PC-3 (cell line): ENCODE measurements at regions not wholly inside any gene's neighbourhood (a gene's known extent, or its start where the extent isn't known, plus 50 kb on each side); places are given as distances from the start of the nearest gene placed in this dataset.

ENCODE experiments used
- ATAC-seq: fragments of 200-7000 bp; cut with Tn5 transposase; 2 replicates; pipeline ENCODE4 v1.9.1; 2020; ENCODE audit warnings: mild to moderate bottlenecking, moderate library complexity
- BruUV-seq: library from RNA; stranded (reverse); fragments of 400-500 nt; replicated peaks from 2 replicates; lab custom pipeline; 2021; lab: Mats Ljungman, UMichigan
- CTCF ChIA-PET: fragments of 300-600 bp; sonication (Branson Sonifier 250); formaldehyde crosslinking; loops from one replicate; lab custom pipeline; 2022; ENCODE audit warnings: antibody characterized with exemption; lab: Charles Lee
- POLR2A ChIA-PET: fragments of 300-600 bp; sonication (Branson Sonifier 250); formaldehyde crosslinking; loops from one replicate; lab custom pipeline; 2022; ENCODE audit warnings: antibody characterized with exemption; ENCODE audit not compliant: unreplicated experiment; lab: Charles Lee
- DNase-seq: peaks from one replicate; pipeline ENCODE4 v3.0.0-alpha.2; 2015
- H2AFZ ChIP-seq: fragments of 300-600 bp; sonication (generic); 2 replicates; pipeline ENCODE4 v1.6.0; 2016; ENCODE audit warnings: antibody characterized with exemption, low read length
- H3F3A ChIP-seq: fragments of 300-600 bp; sonication (generic); one replicate; pipeline ENCODE4 v1.6.0; 2017; ENCODE audit warnings: antibody characterized with exemption, low read length, control low read depth, mild to moderate bottlenecking; ENCODE audit not compliant: unreplicated experiment
- H3K27ac ChIP-seq: fragments of 300-600 bp; sonication (generic); 2 replicates; pipeline ENCODE4 v1.5.1; 2016; ENCODE audit warnings: mild to moderate bottlenecking, low read length
- H3K27me3 ChIP-seq: fragments of 300-600 bp; sonication (generic); 2 replicates; pipeline ENCODE4 v1.6.1; 2016; ENCODE audit warnings: low read length, mixed read lengths
- H3K36me3 ChIP-seq: fragments of 300-600 bp; sonication (generic); 2 replicates; pipeline ENCODE4 v1.6.1; 2016; ENCODE audit warnings: low read depth, mixed run types, low read length, mixed read lengths
- H3K4me1 ChIP-seq: fragments of 300-600 bp; sonication (generic); 2 replicates; pipeline ENCODE4 v1.5.1; 2016; ENCODE audit warnings: low read length; ENCODE audit not compliant: insufficient read depth
- H3K4me2 ChIP-seq: fragments of 300-600 bp; sonication (generic); 2 replicates; pipeline ENCODE4 v1.6.0; 2016; ENCODE audit warnings: low read length
- H3K4me3 ChIP-seq: fragments of 300-600 bp; sonication (generic); 2 replicates; pipeline ENCODE4 v1.5.1; 2016; ENCODE audit warnings: mild to moderate bottlenecking, low read length, mixed read lengths
- H3K79me2 ChIP-seq: fragments of 300-600 bp; sonication (generic); 2 replicates; pipeline ENCODE4 v1.6.1; 2017; ENCODE audit warnings: low read length, mixed read lengths
- H3K9ac ChIP-seq: fragments of 300-600 bp; sonication (generic); 2 replicates; pipeline ENCODE4 v1.6.0; 2016; ENCODE audit warnings: mild to moderate bottlenecking, low read length
- H3K9me2 ChIP-seq: fragments of 300-600 bp; sonication (generic); replicated peaks from 2 replicates; pipeline ENCODE4 v1.6.1; 2016; ENCODE audit warnings: mixed run types, low read length, mixed read lengths
- H3K9me3 ChIP-seq: fragments of 300-600 bp; sonication (generic); 2 replicates; pipeline ENCODE4 v1.6.1; 2016; ENCODE audit warnings: low read length, mixed read lengths
- H4K20me1 ChIP-seq: fragments of 300-600 bp; sonication (generic); 2 replicates; pipeline ENCODE4 v1.6.1; 2016; ENCODE audit warnings: low read length, mixed read lengths
- CTCF ChIP-seq: fragments of 300-600 bp; sonication (generic); conservative IDR thresholded peaks from 2 replicates; pipeline ENCODE4 v1.5.1; 2017; ENCODE audit warnings: antibody characterized with exemption, low read depth, mild to moderate bottlenecking, low read length
- EZH2 ChIP-seq: fragments of 300-600 bp; sonication (generic); IDR thresholded peaks from one replicate; pipeline ENCODE4 v1.6.1; 2017; ENCODE audit warnings: antibody characterized with exemption, mild to moderate bottlenecking, low read length; ENCODE audit not compliant: unreplicated experiment
- EZH2phosphoT487 ChIP-seq: fragments of 300-600 bp; sonication (generic); IDR thresholded peaks from 2 replicates; pipeline ENCODE4 v1.6.1; 2018; ENCODE audit warnings: mild to moderate bottlenecking, antibody characterized with exemption, low read length, borderline replicate concordance
- intact Hi-C: fragments of 100-400 bp; cut with micrococcal nuclease; formaldehyde crosslinking; loops from 2 replicates; pipeline ENCODE4 v1.9.0; 2023

GRCh38 chr2:136297312-136297711 lies 179.4 kb upstream of the CXCR4 start:
- POLR2A ChIA-PET: no interaction called here
- H3K36me3 ChIP-seq: no peaks in the 10 kb centered on the region
- DNase-seq (no peak), ATAC-seq (no peak)
- H3K9me3 ChIP-seq: no peaks in the 10 kb centered on the region
- intact Hi-C loops: no loop called here
- no peaks in the 10 kb centered on the region for H4K20me1 ChIP-seq
- no peak overlapping the region for H3K9ac ChIP-seq
- no peak overlapping the region for H3K4me3 ChIP-seq
- H3K4me1 ChIP-seq: no peaks in the 10 kb centered on the region
- H3K27ac ChIP-seq: no peak overlapping the region
- H3K79me2 ChIP-seq: no peaks in the 10 kb centered on the region
- no peaks in the 10 kb centered on the region for H3K9me2 ChIP-seq
- peaks cover 53% of the 10 kb centered on the region for H3K27me3 ChIP-seq
- no TSS peak for BruUV-seq
- TF ChIP-seq EZH2 (no peak), CTCF (no peak), EZH2phosphoT487 (no peak)
- H3F3A ChIP-seq: no peaks in the 10 kb centered on the region
- CTCF ChIA-PET: no interaction called here
- no peak overlapping the region for H3K4me2 ChIP-seq
- H2AFZ ChIP-seq: no peak overlapping the region

- no TSS peak for BruUV-seq
- no peak for ATAC-seq
- no peaks in the 10 kb centered on the region for H3K4me1 ChIP-seq
- DNase-seq: no peak
- H3K9me2 ChIP-seq: no peaks in the 10 kb centered on the region
- H3K79me2 ChIP-seq: no peaks in the 10 kb centered on the region
- H3K4me2 ChIP-seq: no peak overlapping the region
- no peaks in the 10 kb centered on the region for H3F3A ChIP-seq
- ChIA-PET CTCF (no interaction called here), POLR2A (no interaction called here)
- no peak for TF ChIP-seq CTCF
- no peak for TF ChIP-seq EZH2phosphoT487
- TF ChIP-seq EZH2: no peak
- no peaks in the 10 kb centered on the region for H3K36me3 ChIP-seq
- intact Hi-C loops: no loop called here
- no peaks in the 10 kb centered on the region for H4K20me1 ChIP-seq
- no peak overlapping the region for H2AFZ ChIP-seq
- no peak overlapping the region for H3K9ac ChIP-seq
- H3K27me3 ChIP-seq: peaks cover 32% of the 10 kb centered on the region
- H3K4me3 ChIP-seq: no peak overlapping the region
- no peak overlapping the region for H3K27ac ChIP-seq
- H3K9me3 ChIP-seq: no peaks in the 10 kb centered on the region
These were observed 177.2 kb upstream of the CXCR4 start for GRCh38 chr2:136295168-136295567.

- no peaks in the 10 kb centered on the region for H3K79me2 ChIP-seq
- H3K36me3 ChIP-seq: no peaks in the 10 kb centered on the region
- H3K27ac ChIP-seq: no peak overlapping the region
- H3F3A ChIP-seq: no peaks in the 10 kb centered on the region
- TF ChIP-seq CTCF: no peak
- TF ChIP-seq EZH2: no peak
- TF ChIP-seq EZH2phosphoT487: no peak
- ATAC-seq (no peak), DNase-seq (no peak)
- BruUV-seq: no TSS peak
- no peak overlapping the region for H3K9ac ChIP-seq
- no peaks in the 10 kb centered on the region for H3K9me2 ChIP-seq
- peaks cover 15% of the 10 kb centered on the region; the same call in 1 of the 2 replicates for H3K27me3 ChIP-seq
- H3K4me1 ChIP-seq: no peaks in the 10 kb centered on the region
- intact Hi-C loops: no loop called here
- H3K4me2 ChIP-seq: no peak overlapping the region
- H4K20me1 ChIP-seq: no peaks in the 10 kb centered on the region
- no peaks in the 10 kb centered on the region for H3K9me3 ChIP-seq
- CTCF ChIA-PET: no interaction called here
- no peak overlapping the region for H3K4me3 ChIP-seq
- H2AFZ ChIP-seq: no peak overlapping the region
- POLR2A ChIA-PET: no interaction called here
These were observed 173.9 kb upstream of the CXCR4 start for GRCh38 chr2:136291871-136292270.
